K562 (cell line): ENCODE measurements at regions not wholly inside any gene's neighbourhood (a gene's known extent, or its start where the extent isn't known, plus 50 kb on each side); places are given as distances from the start of the nearest gene placed in this dataset.

Experiments
- ATAC-seq: fragments of 200-7000 bp; cut with Tn5 transposase; 3 replicates; pipeline ENCODE4 v1.9.1; 2020; ENCODE audit warnings: moderate library complexity
- BruUV-seq: library from RNA; stranded (reverse); fragments of 400-500 nt; replicated peaks from 2 replicates; lab custom pipeline; 2021; lab: Mats Ljungman, UMichigan
- CTCF ChIA-PET: fragments of 300-600 bp; formaldehyde crosslinking; extraction: SDS; loops from one replicate; lab custom pipeline; 2021; ENCODE audit warnings: low intra/inter-chr PET ratio; lab: Yijun Ruan, JAX
- POLR2A ChIA-PET: fragments of 300-600, 350-650 bp; sonication (Branson Sonifier 250); formaldehyde crosslinking; extraction: SDS; loops from one replicate; lab custom pipeline; 2021; ENCODE audit warnings: antibody characterized with exemption, inconsistent platforms; lab: Yijun Ruan, JAX
- DNase-seq, 4 experiments: peaks; one replicate each; pipeline versions ENCODE4 v3.0.0 to v3.0.0-alpha.2; 2011 to 2018; ENCODE audit warnings: low spot score in 3 of 4, mixed read lengths in 3 of 4; ENCODE audit errors: extremely low read depth in 1 of 4
- FAIRE-seq: peaks from 2 replicates; lab custom pipeline; 2011; peaks lifted over from hg19 to GRCh38; lab: Jason Lieb, UNC
- H2AFZ ChIP-seq: 2 replicates; pipeline ENCODE4 v1.6.0; 2011; ENCODE audit warnings: low read depth, low read length, control low read depth, inconsistent platforms
- H3K27ac ChIP-seq: fragments of 200-600 bp; 3 replicates; pipeline ENCODE4 v1.8.0; 2011; ENCODE audit warnings: low read depth, mild to moderate bottlenecking, control low read depth, inconsistent platforms, low read length, moderate library complexity, mixed read lengths; ENCODE audit errors: extremely low read depth
- H3K27me3 ChIP-seq, 2 experiments: fragments of 300-600 bp in 1 of 2; 2 replicates in 1 of 2; 3 replicates in 1 of 2; pipeline versions ENCODE4 v1.6.0 to v1.8.0; 2011; ENCODE audit warnings: inconsistent platforms in 2 of 2, low read length in 2 of 2, mild to moderate bottlenecking in 1 of 2, mixed read lengths in 1 of 2, moderate library complexity in 1 of 2; ENCODE audit not compliant: control insufficient read depth in 2 of 2, insufficient read depth in 2 of 2
- H3K36me3 ChIP-seq: fragments of 300-600 bp; 3 replicates; pipeline ENCODE4 v1.8.0; 2011; ENCODE audit warnings: mild to moderate bottlenecking, low read length, inconsistent platforms; ENCODE audit not compliant: control insufficient read depth, insufficient read depth
- H3K4me1 ChIP-seq, 2 experiments: fragments of 200-600 bp in 1 of 2; replicated peaks in 1 of 2; 2 replicates in 1 of 2; 3 replicates in 1 of 2; pipeline versions ENCODE4 v1.5.1 to v1.8.0; 2011; ENCODE audit warnings: inconsistent platforms in 2 of 2, low read length in 2 of 2, mild to moderate bottlenecking in 1 of 2, mixed read lengths in 1 of 2, moderate library complexity in 1 of 2; ENCODE audit not compliant: control insufficient read depth in 2 of 2, insufficient read depth in 2 of 2
- H3K4me2 ChIP-seq: 2 replicates; pipeline ENCODE4 v1.6.1; 2011; ENCODE audit warnings: low read length, control low read depth, inconsistent platforms, mixed read lengths; ENCODE audit not compliant: insufficient read depth
- H3K4me3 ChIP-seq: fragments of 200-600 bp; sonication (generic), shearing (Covaris generic); 2 replicates; pipeline ENCODE4 v1.5.1; 2016; ENCODE audit warnings: control low read depth, inconsistent platforms
- H3K79me2 ChIP-seq: fragments of 200-600 bp; 3 replicates; pipeline ENCODE4 v1.8.0; 2011; ENCODE audit warnings: low read length, inconsistent platforms; ENCODE audit not compliant: control insufficient read depth, insufficient read depth
- H3K9ac ChIP-seq, 2 experiments: 2 replicates each; pipeline versions ENCODE4 v1.6.0 to v1.6.1; 2011; ENCODE audit warnings: low read depth in 2 of 2, low read length in 2 of 2, control low read depth in 1 of 2, inconsistent platforms in 1 of 2, mild to moderate bottlenecking in 1 of 2, mixed read lengths in 1 of 2; ENCODE audit not compliant: insufficient read depth in 1 of 2
- H3K9me1 ChIP-seq: one replicate; pipeline ENCODE4 v1.6.0; 2011; ENCODE audit warnings: inconsistent platforms, mild to moderate bottlenecking, low read length, moderate library complexity; ENCODE audit not compliant: control insufficient read depth, insufficient read depth
- H3K9me3 ChIP-seq: replicated peaks from 2 replicates; pipeline ENCODE4 v1.5.1; 2011; ENCODE audit warnings: low read depth, low read length, inconsistent platforms; ENCODE audit not compliant: control insufficient read depth, insufficient read depth
- H4K20me1 ChIP-seq: replicated peaks from 2 replicates; pipeline ENCODE4 v1.6.1; 2011; ENCODE audit warnings: low read length, inconsistent platforms, mixed read lengths; ENCODE audit not compliant: control insufficient read depth, insufficient read depth
- BMI1 ChIP-seq: fragments of 150-350 bp; IDR thresholded peaks from 2 replicates; pipeline ENCODE4 v1.6.1; 2014; ENCODE audit warnings: low read length
- FOXK1 ChIP-seq: sonication (generic); formaldehyde crosslinking; IDR thresholded peaks from 2 replicates; pipeline ENCODE4 v1.8.0; 2022; ENCODE audit warnings: missing genetic modification reagents, mild to moderate bottlenecking, borderline replicate concordance
- FOXK2 ChIP-seq, 2 experiments: fragments of 450-650 bp; IDR thresholded peaks in 1 of 2; conservative IDR thresholded peaks in 1 of 2; 2 replicates each; pipeline ENCODE4 v1.6.1; 2016; ENCODE audit warnings: low read depth in 2 of 2, mild to moderate bottlenecking in 1 of 2
- HMGN3 ChIP-seq: IDR thresholded peaks from 2 replicates; pipeline ENCODE4 v1.6.1; 2011; ENCODE audit warnings: borderline replicate concordance, low read depth, mild to moderate bottlenecking, mixed read lengths, low read length; ENCODE audit not compliant: insufficient read length; ENCODE audit errors: extremely low read depth
- HNRNPK ChIP-seq: fragments of 200-400 bp; formaldehyde crosslinking; IDR thresholded peaks from one replicate; pipeline ENCODE4 v1.6.1; 2018; ENCODE audit warnings: mild to moderate bottlenecking, low read depth, low read length; ENCODE audit not compliant: poor library complexity, severe bottlenecking
- POLR2AphosphoS2 ChIP-seq: IDR thresholded peaks from 2 replicates; pipeline ENCODE4 v1.6.1; 2012; ENCODE audit warnings: low read length, improper control_type of control experiment
- POLR2AphosphoS5 ChIP-seq: IDR thresholded peaks from 2 replicates; pipeline ENCODE4 v1.6.1; 2011; ENCODE audit warnings: mild to moderate bottlenecking, low read depth, low read length, moderate library complexity; ENCODE audit not compliant: control insufficient read depth, insufficient read depth
- PPARD ChIP-seq: fragments of 250-450 bp; sonication (Bioruptor Pico); IDR thresholded peaks from 2 replicates; pipeline ENCODE4 v1.8.0; 2022; ENCODE audit warnings: inconsistent platforms, mild to moderate bottlenecking, moderate library complexity
- PTBP1 ChIP-seq: fragments of 200-400 bp; formaldehyde crosslinking; IDR thresholded peaks from 2 replicates; pipeline ENCODE4 v1.6.1; 2017; ENCODE audit warnings: low read depth, low read length
- RAD51 ChIP-seq: fragments of 450-650 bp; IDR thresholded peaks from 2 replicates; pipeline ENCODE4 v1.7.1; 2016; ENCODE audit warnings: low read depth, mild to moderate bottlenecking, borderline replicate concordance
- SRSF1 ChIP-seq: fragments of 200-400 bp; formaldehyde crosslinking; IDR thresholded peaks from 2 replicates; pipeline ENCODE4 v1.6.1; 2017; ENCODE audit warnings: mild to moderate bottlenecking, low read depth, low read length, moderate library complexity
- STAG1 ChIP-seq: sonication (generic); formaldehyde crosslinking; IDR thresholded peaks from 2 replicates; pipeline ENCODE4 v1.5.0; 2020; ENCODE audit warnings: missing genetic modification reagents, borderline replicate concordance
- ZNF133 ChIP-seq: fragments of 250-450 bp; sonication (Bioruptor Pico); IDR thresholded peaks from 2 replicates; pipeline ENCODE4 v1.4.0; 2020; ENCODE audit warnings: mild to moderate bottlenecking
- ZNF197 ChIP-seq: fragments of 200-800 bp; sonication (Bioruptor generic); IDR thresholded peaks from 2 replicates; pipeline ENCODE4 v1.6.1; 2016; ENCODE audit warnings: low read depth, missing genetic modification characterization, missing compliant biosample characterization
- WGBS: fragments of 100-300 bp; shearing (Covaris generic); methylation state at CpG from one replicate; pipeline ENCODE4 v1.1.6; 2016; ENCODE audit warnings: low coverage, mixed read lengths; ENCODE audit not compliant: insufficient coverage; ENCODE audit errors: missing lambda C conversion rate; 5-methylcytosine and 5-hydroxymethylcytosine counted together
- in situ Hi-C: fragments of 300-500 bp; cut with MboI; formaldehyde crosslinking; loops from 4 replicates; pipeline ENCODE4 v1.15.0; 2018; ENCODE audit warnings: inconsistent platforms, mixed read lengths
- intact Hi-C: fragments of 100-400 bp; cut with micrococcal nuclease; formaldehyde crosslinking; loops from 2 replicates; pipeline ENCODE4 v1.14.2; 2022
- TF ChIP-seq, protein P1 (sequence below): sonication (generic); formaldehyde crosslinking; IDR thresholded peaks from 2 replicates; pipeline ENCODE4 v1.4.0; 2020; ENCODE audit warnings: mild to moderate bottlenecking, missing genetic modification reagents
- TF ChIP-seq, protein P2 (sequence below): fragments of 250-450 bp; sonication (Bioruptor Pico); IDR thresholded peaks from 2 replicates; pipeline ENCODE4 v1.8.0; 2021; ENCODE audit warnings: moderate library complexity, mild to moderate bottlenecking, inconsistent platforms

- FAIRE-seq (no peak), ATAC-seq (no peak)
- Histone ChIP-seq H3K79me2 (no peaks in the 10 kb centered on the region), H3K36me3 (no peaks in the 10 kb centered on the region), H3K4me2 (no peak overlapping the region), H3K9me3 (no peaks in the 10 kb centered on the region), H3K9ac (no peak overlapping the region), H3K4me3 (no peak overlapping the region), H3K27ac (no peak overlapping the region), H3K9me1 (no peaks in the 10 kb centered on the region), H3K4me1 (no peaks in the 10 kb centered on the region)
- intact Hi-C loops (no loop called here), in situ Hi-C loops (no loop called here)
- BruUV-seq: no TSS peak
- WGBS: 0% methylated on average over 1 of the region's 1 CpG
- POLR2A ChIA-PET: no interaction called here
- TF ChIP-seq PTBP1: no peak
- TF ChIP-seq, all 486 proteins: peak for 0
- Histone ChIP-seq H4K20me1 (no peaks in the 10 kb centered on the region), H2AFZ (no peak overlapping the region), H3K27me3 (no peaks in the 10 kb centered on the region)
- no peak for DNase-seq
- CTCF ChIA-PET: no interaction called here
Observed at GRCh38 chr13:33375421-33375820, 89.9 kb upstream of the STARD13 start.

- CTCF ChIA-PET: no interaction called here
- Histone ChIP-seq H3K79me2 (no peaks in the 10 kb centered on the region), H2AFZ (no peak overlapping the region), H3K27ac (no peak overlapping the region), H3K4me1 (no peaks in the 10 kb centered on the region), H3K4me3 (no peak overlapping the region), H4K20me1 (no peaks in the 10 kb centered on the region), H3K9me1 (no peaks in the 10 kb centered on the region), H3K9me3 (no peaks in the 10 kb centered on the region), H3K27me3 (no peaks in the 10 kb centered on the region), H3K4me2 (no peak overlapping the region), H3K9ac (no peak overlapping the region), H3K36me3 (no peaks in the 10 kb centered on the region)
- POLR2A ChIA-PET: no interaction called here
- intact Hi-C loops (no loop called here), in situ Hi-C loops (no loop called here)
- no peak for FAIRE-seq
- no peak for DNase-seq
- 0% methylated on average over 1 of the region's 1 CpG for WGBS
- no TSS peak for BruUV-seq
- ATAC-seq: no peak
- TF ChIP-seq PPARD (CRISPR knock-in tag) (no peak), STAG1 (CRISPR knock-in tag) (no peak), RAD51 (no peak), FOXK2 (conservative IDR thresholded peaks at IDR 0.05 in 1 of 2, IDR thresholded peaks at IDR 0.05 in 1 of 2; ENCODE audit: low read depth in 2 of 2) (no peak), HNRNPK (no peak), ZNF133 (CRISPR knock-in tag) (no peak), BMI1 (no peak), FOXK1 (CRISPR knock-in tag) (no peak), ZNF197 (CRISPR knock-in tag) (no peak), HMGN3 (no peak), POLR2AphosphoS5 (no peak), POLR2AphosphoS2 (no peak), SRSF1 (no peak)
- TF ChIP-seq, protein P1, sequence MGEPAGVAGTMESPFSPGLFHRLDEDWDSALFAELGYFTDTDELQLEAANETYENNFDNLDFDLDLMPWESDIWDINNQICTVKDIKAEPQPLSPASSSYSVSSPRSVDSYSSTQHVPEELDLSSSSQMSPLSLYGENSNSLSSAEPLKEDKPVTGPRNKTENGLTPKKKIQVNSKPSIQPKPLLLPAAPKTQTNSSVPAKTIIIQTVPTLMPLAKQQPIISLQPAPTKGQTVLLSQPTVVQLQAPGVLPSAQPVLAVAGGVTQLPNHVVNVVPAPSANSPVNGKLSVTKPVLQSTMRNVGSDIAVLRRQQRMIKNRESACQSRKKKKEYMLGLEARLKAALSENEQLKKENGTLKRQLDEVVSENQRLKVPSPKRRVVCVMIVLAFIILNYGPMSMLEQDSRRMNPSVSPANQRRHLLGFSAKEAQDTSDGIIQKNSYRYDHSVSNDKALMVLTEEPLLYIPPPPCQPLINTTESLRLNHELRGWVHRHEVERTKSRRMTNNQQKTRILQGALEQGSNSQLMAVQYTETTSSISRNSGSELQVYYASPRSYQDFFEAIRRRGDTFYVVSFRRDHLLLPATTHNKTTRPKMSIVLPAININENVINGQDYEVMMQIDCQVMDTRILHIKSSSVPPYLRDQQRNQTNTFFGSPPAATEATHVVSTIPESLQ (CRISPR knock-in tag): no peak
- TF ChIP-seq, protein P2, sequence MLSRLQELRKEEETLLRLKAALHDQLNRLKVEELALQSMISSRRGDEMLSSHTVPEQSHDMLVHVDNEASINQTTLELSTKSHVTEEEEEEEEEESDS (CRISPR knock-in tag): no peak
Observed at GRCh38 chr13:33376212-33376611, 90.7 kb upstream of the STARD13 start.
